ENCODE measurements at regions not wholly inside any gene's neighbourhood (a gene's known extent, or its start where the extent isn't known, plus 50 kb on each side); places are given as distances from the start of the nearest gene placed in this dataset.

GRCh38 chr2:195382186-195382585 is 274.8 kb upstream of the SLC39A10 start:
- Histone ChIP-seq H3K4me2 (no peak overlapping the region), H3K27ac (no peak overlapping the region), H3K9me3 (ENCODE audit: low read depth) (no peaks in the 10 kb centered on the region), H3K79me2 (no peaks in the 10 kb centered on the region), H3K4me1 (ENCODE audit: insufficient read depth) (no peaks in the 10 kb centered on the region), H3K27me3 (no peaks in the 10 kb centered on the region), H2AFZ (no peak overlapping the region), H3K36me3 (replicated peaks; ENCODE audit: insufficient read depth, low read depth) (no peaks in the 10 kb centered on the region), H3K9me2 (replicated peaks; ENCODE audit: insufficient read depth) (no peaks in the 10 kb centered on the region), H3K4me3 (no peak overlapping the region), H4K20me1 (ENCODE audit: insufficient read depth, poor library complexity, severe bottlenecking) (no peaks in the 10 kb centered on the region)
- 76% methylated on average over 2 of the region's 2 CpGs for WGBS (ENCODE audit: low lambda C conversion rate, missing lambda C conversion rate)
- DNase-seq (ENCODE audit: low spot score): no peak
- TF ChIP-seq EZH2phosphoT487 (IDR thresholded peaks at IDR 0.05; ENCODE audit: low read depth, severe bottlenecking, unreplicated experiment) (no peak), EZH2 (IDR thresholded peaks at IDR 0.05; ENCODE audit: borderline replicate concordance) (no peak)
- TF ChIP-seq, protein P1, sequence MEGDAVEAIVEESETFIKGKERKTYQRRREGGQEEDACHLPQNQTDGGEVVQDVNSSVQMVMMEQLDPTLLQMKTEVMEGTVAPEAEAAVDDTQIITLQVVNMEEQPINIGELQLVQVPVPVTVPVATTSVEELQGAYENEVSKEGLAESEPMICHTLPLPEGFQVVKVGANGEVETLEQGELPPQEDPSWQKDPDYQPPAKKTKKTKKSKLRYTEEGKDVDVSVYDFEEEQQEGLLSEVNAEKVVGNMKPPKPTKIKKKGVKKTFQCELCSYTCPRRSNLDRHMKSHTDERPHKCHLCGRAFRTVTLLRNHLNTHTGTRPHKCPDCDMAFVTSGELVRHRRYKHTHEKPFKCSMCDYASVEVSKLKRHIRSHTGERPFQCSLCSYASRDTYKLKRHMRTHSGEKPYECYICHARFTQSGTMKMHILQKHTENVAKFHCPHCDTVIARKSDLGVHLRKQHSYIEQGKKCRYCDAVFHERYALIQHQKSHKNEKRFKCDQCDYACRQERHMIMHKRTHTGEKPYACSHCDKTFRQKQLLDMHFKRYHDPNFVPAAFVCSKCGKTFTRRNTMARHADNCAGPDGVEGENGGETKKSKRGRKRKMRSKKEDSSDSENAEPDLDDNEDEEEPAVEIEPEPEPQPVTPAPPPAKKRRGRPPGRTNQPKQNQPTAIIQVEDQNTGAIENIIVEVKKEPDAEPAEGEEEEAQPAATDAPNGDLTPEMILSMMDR (IDR thresholded peaks at IDR 0.05; ENCODE audit: poor library complexity): no peak

DNA sequence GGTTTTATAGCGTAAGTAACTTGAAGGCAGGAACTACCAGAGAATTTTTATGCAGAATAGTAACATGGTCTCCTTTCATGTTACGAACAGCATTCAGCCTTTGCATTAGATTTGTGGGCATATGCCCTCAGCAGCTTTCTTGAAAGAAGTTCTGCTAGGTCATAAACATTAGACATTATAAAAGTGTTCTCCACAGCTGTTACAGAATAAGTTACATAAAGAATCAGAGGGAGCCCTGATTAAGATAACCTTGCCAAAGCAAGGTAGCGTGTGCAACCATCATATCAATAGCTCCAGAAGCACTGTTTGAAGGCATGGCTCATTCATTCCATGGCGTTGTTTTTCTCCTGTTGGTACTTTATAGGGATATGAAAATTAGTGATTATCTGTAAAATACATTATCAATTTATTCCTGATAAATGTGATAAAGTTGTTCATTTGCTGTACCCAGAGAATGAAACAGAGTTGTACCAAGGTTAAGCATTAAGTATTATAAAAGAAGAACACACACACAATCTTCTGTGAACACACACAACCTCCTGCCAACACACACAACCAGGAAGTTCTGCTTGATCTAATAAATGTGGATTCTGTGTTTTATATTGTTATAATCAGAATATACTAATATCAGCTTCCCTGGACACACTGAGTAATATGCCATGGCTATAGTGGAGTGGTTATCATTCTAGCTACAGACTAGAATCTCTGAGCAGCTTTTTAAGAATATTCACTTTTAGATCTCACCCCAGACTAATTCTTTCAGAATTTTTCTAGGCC is 286.7 kb upstream of the SLC39A10 start:
- Histone ChIP-seq H3K36me3 (replicated peaks; ENCODE audit: insufficient read depth, low read depth) (no peaks in the 10 kb centered on the region), H3K4me3 (no peak overlapping the region), H3K4me1 (ENCODE audit: insufficient read depth) (no peaks in the 10 kb centered on the region), H3K9me3 (ENCODE audit: low read depth) (no peaks in the 10 kb centered on the region), H3K4me2 (no peak overlapping the region), H3K79me2 (no peaks in the 10 kb centered on the region), H3K27me3 (no peaks in the 10 kb centered on the region), H4K20me1 (ENCODE audit: insufficient read depth, poor library complexity, severe bottlenecking) (no peaks in the 10 kb centered on the region), H2AFZ (no peak overlapping the region), H3K27ac (no peak overlapping the region), H3K9me2 (replicated peaks; ENCODE audit: insufficient read depth) (no peaks in the 10 kb centered on the region)
- WGBS (ENCODE audit: low lambda C conversion rate, missing lambda C conversion rate): 93% methylated on average over 4 of the region's 4 CpGs
- TF ChIP-seq EZH2 (IDR thresholded peaks at IDR 0.05; ENCODE audit: borderline replicate concordance) (no peak), EZH2phosphoT487 (IDR thresholded peaks at IDR 0.05; ENCODE audit: low read depth, severe bottlenecking, unreplicated experiment) (no peak)
- TF ChIP-seq, protein P1 (IDR thresholded peaks at IDR 0.05; ENCODE audit: poor library complexity): no peak
- no peak for DNase-seq (ENCODE audit: low spot score)

DNA sequence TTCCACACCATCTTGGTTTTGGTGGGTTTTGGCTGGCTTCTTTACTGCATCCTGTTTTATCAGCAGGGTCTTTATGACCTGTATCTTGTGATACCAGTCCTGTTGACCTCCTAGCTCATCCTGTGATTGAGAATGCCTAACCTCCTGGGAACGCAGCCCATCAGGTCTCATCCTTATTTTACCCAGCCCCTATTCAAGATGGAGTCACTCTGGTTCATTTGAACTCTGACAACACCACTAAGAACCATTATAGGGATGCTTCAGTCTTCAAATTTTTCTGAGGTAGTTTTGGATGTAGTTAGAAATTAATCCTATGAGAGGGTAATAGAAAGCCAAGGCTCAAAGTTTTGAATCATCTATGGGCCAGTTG is 287.8 kb upstream of the SLC39A10 start:
- Histone ChIP-seq H3K27me3 (no peaks in the 10 kb centered on the region), H3K4me2 (no peak overlapping the region), H3K27ac (no peak overlapping the region), H3K4me1 (ENCODE audit: insufficient read depth) (no peaks in the 10 kb centered on the region), H4K20me1 (ENCODE audit: insufficient read depth, poor library complexity, severe bottlenecking) (no peaks in the 10 kb centered on the region), H3K9me2 (replicated peaks; ENCODE audit: insufficient read depth) (no peaks in the 10 kb centered on the region), H3K9me3 (ENCODE audit: low read depth) (no peaks in the 10 kb centered on the region), H3K4me3 (no peak overlapping the region), H3K79me2 (no peaks in the 10 kb centered on the region), H2AFZ (no peak overlapping the region), H3K36me3 (replicated peaks; ENCODE audit: insufficient read depth, low read depth) (no peaks in the 10 kb centered on the region)
- DNase-seq (ENCODE audit: low spot score): no peak
- 0% methylated on average over 1 of the region's 1 CpG for WGBS (ENCODE audit: low lambda C conversion rate, missing lambda C conversion rate)
- TF ChIP-seq, protein P1 (IDR thresholded peaks at IDR 0.05; ENCODE audit: poor library complexity): no peak
- TF ChIP-seq EZH2phosphoT487 (IDR thresholded peaks at IDR 0.05; ENCODE audit: low read depth, severe bottlenecking, unreplicated experiment): no peak
- no peak for TF ChIP-seq EZH2 (IDR thresholded peaks at IDR 0.05; ENCODE audit: borderline replicate concordance)

All from hepatocyte (in vitro differentiated cells).